ENCODE measurements at regions not wholly inside any gene's neighbourhood (a gene's known extent, or its start where the extent isn't known, plus 50 kb on each side); places are given as distances from the start of the nearest gene placed in this dataset.
"Not testable (repeated sequence)": the region's sequence is repeated elsewhere in the genome, so short reads cannot be mapped to it uniquely, and the experiment has no call there.

- no peak for ATAC-seq (replicated peaks in 6 of 8)
- in situ Hi-C loops (cut with MboI; ENCODE audit: low pct_unique_long_range_greater_than_20kb in 2 of 9, low sequenced_read_pairs in 9 of 9, unreplicated experiment in 9 of 9): no loop called here
- no peaks in the 10 kb centered on the region for H3K4me1 ChIP-seq (replicated peaks in 1 of 2)
- no peak overlapping the region for H3K4me3 ChIP-seq
- H3K27ac ChIP-seq: no peak overlapping the region
- 0 to 83% (median 17%) methylated on average over 1 to 5 of the region's 5 CpGs for WGBS, 10 experiments
These were observed 84.9 kb upstream of the RHOBTB1 start for GRCh38 chr10:61028861-61029361.

- no peak overlapping the region for H3K4me3 ChIP-seq
- H3K27ac ChIP-seq: no peak overlapping the region
- 25 to 83% (median 54%) methylated on average over 1 to 2 of the region's 2 CpGs; no CpG with 5 or more reads in 1 of the 10 experiments for WGBS, 10 experiments
- in situ Hi-C loops (cut with MboI; ENCODE audit: low pct_unique_long_range_greater_than_20kb in 2 of 9, low sequenced_read_pairs in 9 of 9, unreplicated experiment in 9 of 9): no loop called here
- H3K4me1 ChIP-seq (replicated peaks in 1 of 2): peaks cover 0 to 6% of the 10 kb centered on the region in 2 donors
- peak in 4 of 8 experiments; percentile 27 to 61 (median 38) for ATAC-seq (replicated peaks in 6 of 8)
These were observed 80.8 kb upstream of the RHOBTB1 start for GRCh38 chr10:61024856-61025201.

- 0 to 71% (median 38%) methylated on average over 1 of the region's 1 CpG; no CpG with 5 or more reads in 3 of the 10 experiments for WGBS, 10 experiments
- Histone ChIP-seq H3K4me3 (no peak overlapping the region), H3K27ac (no peak overlapping the region), H3K4me1 (replicated peaks in 1 of 2) (peaks cover 0 to 6% of the 10 kb centered on the region in 2 donors)
- no peak for ATAC-seq (replicated peaks in 6 of 8)
- in situ Hi-C loops (cut with MboI; ENCODE audit: low pct_unique_long_range_greater_than_20kb in 2 of 9, low sequenced_read_pairs in 9 of 9, unreplicated experiment in 9 of 9): no loop called here
These were observed 80.3 kb upstream of the RHOBTB1 start for GRCh38 chr10:61024151-61024855.

- in situ Hi-C loops (cut with MboI; ENCODE audit: low pct_unique_long_range_greater_than_20kb in 2 of 9, low sequenced_read_pairs in 9 of 9, unreplicated experiment in 9 of 9): no loop called here
- Histone ChIP-seq H3K4me1 (replicated peaks in 1 of 2) (peaks cover 0 to 6% of the 10 kb centered on the region in 2 donors), H3K27ac (no peak overlapping the region), H3K4me3 (no peak overlapping the region)
- ATAC-seq (replicated peaks in 6 of 8): peak in 1 of 8 experiments; percentile 10
These were observed 79.1 kb upstream of the RHOBTB1 start for GRCh38 chr10:61023053-61023452.

GRCh38 chr10:61021926-61022325, 77.9 kb upstream of the RHOBTB1 start:
- Histone ChIP-seq H3K4me1 (replicated peaks in 1 of 2) (peaks cover 0 to 6% of the 10 kb centered on the region in 2 donors), H3K4me3 (no peak overlapping the region), H3K27ac (no peak overlapping the region)
- 29 to 64% (median 40%) methylated on average over 1 to 2 of the region's 2 CpGs; no CpG with 5 or more reads in 3 of the 10 experiments for WGBS, 10 experiments
- in situ Hi-C loops (cut with MboI; ENCODE audit: low pct_unique_long_range_greater_than_20kb in 2 of 9, low sequenced_read_pairs in 9 of 9, unreplicated experiment in 9 of 9): no loop called here
- ATAC-seq (replicated peaks in 6 of 8): peak in 2 of 8 experiments; percentile 32 to 35

- WGBS, 10 experiments: 48 to 100% (median 92%) methylated on average over 2 to 3 of the region's 3 CpGs
- ATAC-seq (replicated peaks in 6 of 8): no peak
- Histone ChIP-seq H3K4me1 (replicated peaks in 1 of 2) (peaks cover 0 to 6% of the 10 kb centered on the region in 2 donors), H3K4me3 (no peak overlapping the region), H3K27ac (no peak overlapping the region)
- in situ Hi-C loops (cut with MboI; ENCODE audit: low pct_unique_long_range_greater_than_20kb in 2 of 9, low sequenced_read_pairs in 9 of 9, unreplicated experiment in 9 of 9): no loop called here
These were observed 76.6 kb upstream of the RHOBTB1 start for GRCh38 chr10:61020420-61021158.

DNA sequence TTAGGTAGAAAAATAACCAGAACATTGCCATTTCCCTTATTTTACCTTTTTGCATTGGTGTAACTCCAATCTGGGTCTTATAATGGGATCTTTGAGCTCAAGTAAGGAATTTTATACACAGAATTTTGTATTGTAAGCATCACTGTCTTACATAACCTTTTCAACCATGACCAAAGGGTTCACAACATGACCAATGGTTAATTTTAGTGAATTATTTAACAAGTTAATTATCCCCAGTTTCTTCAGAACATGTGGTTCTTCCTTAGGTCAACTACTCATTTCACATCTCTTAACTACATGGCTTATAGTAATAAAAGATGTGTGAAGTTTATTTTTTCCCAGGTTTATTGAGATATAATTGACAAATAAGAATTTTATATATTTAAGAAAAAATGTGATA, 74.2 kb upstream of the RHOBTB1 start:
- peaks cover 0 to 6% of the 10 kb centered on the region in 2 donors for H3K4me1 ChIP-seq (replicated peaks in 1 of 2)
- in situ Hi-C loops (cut with MboI; ENCODE audit: low pct_unique_long_range_greater_than_20kb in 2 of 9, low sequenced_read_pairs in 9 of 9, unreplicated experiment in 9 of 9): no loop called here
- no peak overlapping the region for H3K4me3 ChIP-seq
- no peak overlapping the region for H3K27ac ChIP-seq
- no peak for ATAC-seq (replicated peaks in 6 of 8)

- Histone ChIP-seq H3K4me3 (no peak overlapping the region), H3K4me1 (replicated peaks in 1 of 2) (no peaks in the 10 kb centered on the region), H3K27ac (no peak overlapping the region)
- no peak for ATAC-seq (replicated peaks in 6 of 8)
- WGBS, 10 experiments: 67 to 100% (median 86%) methylated on average over 1 of the region's 1 CpG; no CpG with 5 or more reads in 2 of the 10 experiments
- in situ Hi-C loops (cut with MboI; ENCODE audit: low pct_unique_long_range_greater_than_20kb in 2 of 9, low sequenced_read_pairs in 9 of 9, unreplicated experiment in 9 of 9): no loop called here
These were observed 72.6 kb upstream of the RHOBTB1 start for GRCh38 chr10:61016630-61017029.

GRCh38 chr10:61016007-61016406, 72.0 kb upstream of the RHOBTB1 start:
- ATAC-seq (replicated peaks in 6 of 8): no peak
- in situ Hi-C loops (cut with MboI; ENCODE audit: low pct_unique_long_range_greater_than_20kb in 2 of 9, low sequenced_read_pairs in 9 of 9, unreplicated experiment in 9 of 9): no loop called here
- WGBS, 10 experiments: 30 to 95% (median 90%) methylated on average over 1 to 2 of the region's 2 CpGs; no CpG with 5 or more reads in 1 of the 10 experiments
- H3K4me1 ChIP-seq (replicated peaks in 1 of 2): no peaks in the 10 kb centered on the region
- no peak overlapping the region for H3K27ac ChIP-seq
- no peak overlapping the region for H3K4me3 ChIP-seq

GRCh38 chr10:61010863-61011262, 66.9 kb upstream of the RHOBTB1 start:
- 9 to 78% (median 71%) methylated on average over 1 of the region's 1 CpG; no CpG with 5 or more reads in 6 of the 10 experiments for WGBS, 10 experiments
- in situ Hi-C loops (cut with MboI; ENCODE audit: low pct_unique_long_range_greater_than_20kb in 2 of 9, low sequenced_read_pairs in 9 of 9, unreplicated experiment in 9 of 9): no loop called here

GRCh38 chr10:61003069-61003468, 59.1 kb upstream of the RHOBTB1 start:
- in situ Hi-C loops (cut with MboI; ENCODE audit: low pct_unique_long_range_greater_than_20kb in 2 of 9, low sequenced_read_pairs in 9 of 9, unreplicated experiment in 9 of 9); H3K27ac ChIP-seq; H3K4me3 ChIP-seq; H3K4me1 ChIP-seq (replicated peaks in 1 of 2); ATAC-seq (replicated peaks in 6 of 8): not testable (repeated sequence)
- WGBS, 10 experiments: 0 to 100% (median 100%) methylated on average over 1 to 2 of the region's 3 CpGs; no CpG with 5 or more reads in 3 of the 10 experiments

More at GRCh38 chr10:61010863-61011262, 66.9 kb upstream of the RHOBTB1 start:
- Histone ChIP-seq H3K4me3 (no peak overlapping the region), H3K4me1 (replicated peaks in 1 of 2) (no peaks in the 10 kb centered on the region), H3K27ac (no peak overlapping the region)
- no peak for ATAC-seq (replicated peaks in 6 of 8)

DNA sequence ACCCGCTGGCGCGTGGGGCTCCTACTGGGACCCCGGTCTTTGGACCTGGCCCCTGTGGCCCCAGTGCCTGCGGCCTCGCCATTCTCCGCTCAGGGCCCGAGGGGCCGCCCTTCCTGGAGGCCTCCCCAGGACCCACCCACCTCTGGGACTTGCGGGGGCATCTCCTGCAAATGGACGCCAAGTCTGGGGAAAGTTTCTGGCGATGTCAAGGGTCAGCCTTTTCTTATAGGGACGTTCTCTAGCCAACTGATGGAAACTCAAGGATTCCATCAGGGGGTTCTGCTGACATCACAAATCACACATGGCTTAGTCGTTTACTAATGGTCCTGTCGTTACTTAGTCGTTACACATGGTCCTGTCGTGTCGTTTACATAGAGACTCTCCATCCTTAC, 57.7 kb upstream of the RHOBTB1 start:
- in situ Hi-C loops (cut with MboI; ENCODE audit: low pct_unique_long_range_greater_than_20kb in 2 of 9, low sequenced_read_pairs in 9 of 9, unreplicated experiment in 9 of 9): no loop called here
- Histone ChIP-seq H3K27ac (no peak overlapping the region), H3K4me3 (peak overlapping the region; percentile 39 to 54 (median 46)), H3K4me1 (replicated peaks in 1 of 2) (no peaks in the 10 kb centered on the region)
- 34 to 94% (median 63%) methylated on average over 3 to 10 of the region's 18 CpGs; no CpG with 5 or more reads in 3 of the 10 experiments for WGBS, 10 experiments
- peak in 1 of 8 experiments; percentile 2 for ATAC-seq (replicated peaks in 6 of 8)

Data from motor neuron (in vitro differentiated cells).